Cardiac muscle cell (in vitro differentiated cells and primary cell): ENCODE measurements at regions not wholly inside any gene's neighbourhood (a gene's known extent, or its start where the extent isn't known, plus 50 kb on each side); places are given as distances from the start of the nearest gene placed in this dataset.

Experiments used
- DNase-seq, 2 donors: peaks; one replicate each; pipeline versions ENCODE4 v3.0.0 to v3.0.0-alpha.2; 2010 to 2017; ENCODE audit warnings: low read depth in 1 of 2, low spot score in 1 of 2
- H3K27ac ChIP-seq: fragments of 200-600 bp; sonication (generic); 2 replicates; pipeline ENCODE4 v1.5.1; 2016
- H3K27me3 ChIP-seq: fragments of 200-600 bp; sonication (generic); 2 replicates; pipeline ENCODE4 v1.6.0; 2016; ENCODE audit warnings: control low read depth
- H3K36me3 ChIP-seq: fragments of 200-600 bp; sonication (generic); 2 replicates; pipeline ENCODE4 v1.5.1; 2016; ENCODE audit warnings: control low read depth
- H3K4me1 ChIP-seq: fragments of 200-600 bp; sonication (generic); 2 replicates; pipeline ENCODE4 v1.8.1; 2017; ENCODE audit warnings: low read depth, mild to moderate bottlenecking, mixed run types
- H3K4me3 ChIP-seq: fragments of 200-600 bp; sonication (generic); 2 replicates; pipeline ENCODE4 v1.5.1; 2016; ENCODE audit warnings: mild to moderate bottlenecking
- H3K9me3 ChIP-seq: fragments of 200-600 bp; sonication (generic); 2 replicates; pipeline ENCODE4 v1.5.1; 2017; ENCODE audit warnings: low read depth, mild to moderate bottlenecking, control low read depth
- CTCF ChIP-seq: IDR thresholded peaks from 2 replicates; pipeline ENCODE4 v1.5.1; 2012; ENCODE audit warnings: low read depth, mild to moderate bottlenecking, low read length

DNA sequence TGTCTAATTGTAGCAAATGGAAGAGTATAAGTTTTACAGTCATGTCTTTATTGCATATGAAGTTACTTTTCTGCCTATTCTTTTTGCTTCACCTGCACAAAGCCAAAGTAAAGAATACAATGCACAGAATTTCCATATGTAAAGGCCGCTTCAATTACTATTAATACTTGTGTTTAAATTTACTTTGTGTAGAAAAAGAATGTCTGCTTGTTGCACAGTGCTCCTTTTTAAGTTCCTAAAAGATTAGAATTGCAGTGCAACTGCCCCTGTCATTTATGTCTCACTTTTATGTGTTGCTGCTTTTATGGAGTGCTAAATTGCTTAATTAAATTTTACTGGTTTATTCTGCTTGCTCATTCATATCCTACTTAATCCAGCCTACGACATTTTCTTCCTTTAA lies 830.5 kb downstream of the PDHA2 start:
- no peaks in the 10 kb centered on the region for H3K36me3 ChIP-seq
- no peaks in the 10 kb centered on the region for H3K27me3 ChIP-seq
- no peak for DNase-seq
- H3K9me3 ChIP-seq: no peaks in the 10 kb centered on the region
- TF ChIP-seq CTCF: no peak
- H3K4me1 ChIP-seq: no peaks in the 10 kb centered on the region
- no peak overlapping the region for H3K4me3 ChIP-seq
- no peak overlapping the region for H3K27ac ChIP-seq

DNA sequence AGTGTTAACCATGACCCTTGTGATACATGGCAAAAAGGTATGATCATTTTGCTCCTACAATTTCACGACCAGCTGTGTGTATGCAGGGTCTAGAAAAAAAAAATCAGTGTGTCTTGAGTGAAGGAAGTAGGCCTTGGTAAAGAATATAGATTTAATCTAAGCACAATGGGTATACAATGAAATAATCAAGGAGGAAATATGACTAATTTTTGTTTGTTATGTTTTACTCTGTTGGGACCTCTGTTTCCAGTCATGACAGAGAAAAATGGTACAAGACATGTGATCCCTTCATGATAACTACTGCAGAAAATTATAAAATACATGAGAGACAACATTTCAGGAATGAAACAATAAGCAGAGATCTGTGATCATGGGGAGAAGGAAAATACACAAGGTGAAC lies 835.5 kb downstream of the PDHA2 start:
- Histone ChIP-seq H3K4me3 (no peak overlapping the region), H3K9me3 (no peaks in the 10 kb centered on the region), H3K36me3 (no peaks in the 10 kb centered on the region), H3K4me1 (no peaks in the 10 kb centered on the region), H3K27ac (no peak overlapping the region), H3K27me3 (no peaks in the 10 kb centered on the region)
- DNase-seq: peak in 1 of 2 donors; percentile 24
- TF ChIP-seq CTCF: no peak

GRCh38 chr4:96675896-96676295 lies 836.0 kb downstream of the PDHA2 start:
- Histone ChIP-seq H3K27ac (no peak overlapping the region), H3K4me3 (no peak overlapping the region), H3K4me1 (no peaks in the 10 kb centered on the region), H3K27me3 (no peaks in the 10 kb centered on the region), H3K36me3 (no peaks in the 10 kb centered on the region), H3K9me3 (no peaks in the 10 kb centered on the region)
- DNase-seq: peak in 1 of 2 donors; percentile 32
- no peak for TF ChIP-seq CTCF

DNA sequence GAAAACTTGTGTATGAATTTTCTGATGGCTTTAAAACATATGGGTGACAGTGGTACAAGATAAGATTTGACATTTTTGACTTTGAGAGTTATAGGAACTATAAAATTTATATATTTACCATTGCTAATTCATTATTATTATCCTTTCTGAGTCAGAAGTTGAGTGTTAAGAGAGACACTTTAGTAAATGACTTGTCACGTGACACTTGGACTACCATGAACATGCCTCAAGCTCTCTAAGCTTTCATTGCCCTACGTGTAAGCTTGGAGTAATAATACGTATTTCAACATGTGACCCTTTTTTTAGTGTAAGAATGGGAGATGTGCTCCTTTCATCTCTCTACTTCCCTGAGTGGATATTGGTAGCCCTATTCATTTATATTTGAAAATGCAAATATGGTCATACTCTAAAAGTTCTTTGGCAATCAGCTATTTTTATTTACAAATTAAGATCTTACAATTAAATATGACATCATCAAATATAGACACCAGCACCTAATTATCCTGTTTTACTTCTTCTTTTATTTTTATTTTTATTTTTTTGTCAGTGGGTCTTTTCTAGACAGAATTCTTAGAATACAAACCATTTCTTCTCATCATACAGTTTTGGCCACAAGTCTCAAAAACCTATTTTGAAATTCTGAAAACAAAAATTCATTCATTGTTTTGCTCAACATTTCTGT lies 837.0 kb downstream of the PDHA2 start:
- Histone ChIP-seq H3K27ac (no peak overlapping the region), H3K4me1 (no peaks in the 10 kb centered on the region), H3K27me3 (no peaks in the 10 kb centered on the region), H3K9me3 (no peaks in the 10 kb centered on the region), H3K4me3 (no peak overlapping the region), H3K36me3 (no peaks in the 10 kb centered on the region)
- no peak for DNase-seq
- no peak for TF ChIP-seq CTCF

GRCh38 chr4:96677499-96677898 lies 837.6 kb downstream of the PDHA2 start:
- no peak overlapping the region for H3K27ac ChIP-seq
- H3K36me3 ChIP-seq: no peaks in the 10 kb centered on the region
- no peaks in the 10 kb centered on the region for H3K4me1 ChIP-seq
- H3K4me3 ChIP-seq: no peak overlapping the region
- DNase-seq: peak in 1 of 2 donors; percentile 47
- no peak for TF ChIP-seq CTCF
- no peaks in the 10 kb centered on the region for H3K27me3 ChIP-seq
- H3K9me3 ChIP-seq: no peaks in the 10 kb centered on the region

- H3K36me3 ChIP-seq: no peaks in the 10 kb centered on the region
- no peaks in the 10 kb centered on the region for H3K27me3 ChIP-seq
- TF ChIP-seq CTCF: no peak
- no peaks in the 10 kb centered on the region for H3K9me3 ChIP-seq
- no peak for DNase-seq
- H3K4me1 ChIP-seq: no peaks in the 10 kb centered on the region
- no peak overlapping the region for H3K4me3 ChIP-seq
- no peak overlapping the region for H3K27ac ChIP-seq
Observed at GRCh38 chr4:96681218-96681617, 841.3 kb downstream of the PDHA2 start.
